ENCODE measurements at regions not wholly inside any gene's neighbourhood (a gene's known extent, or its start where the extent isn't known, plus 50 kb on each side); places are given as distances from the start of the nearest gene placed in this dataset.

- TF ChIP-seq MYC (IDR thresholded peaks at IDR 0.05; ENCODE audit: low read depth, low read length) (no peak), POLR2A (IDR thresholded peaks at IDR 0.05; ENCODE audit: extremely low read depth, insufficient read length) (no peak), CTCF (IDR thresholded peaks at IDR 0.05; ENCODE audit: low read depth, low read length) (no peak), MAX (IDR thresholded peaks at IDR 0.05; ENCODE audit: low read depth, low read length) (no peak)
Observed at GRCh38 chr7:85239109-85239508, 52.3 kb upstream of the SEMA3D start.

Measured in NB4 (cell line).